OCI-LY7 (cell line): ENCODE measurements at regions not wholly inside any gene's neighbourhood (a gene's known extent, or its start where the extent isn't known, plus 50 kb on each side); places are given as distances from the start of the nearest gene placed in this dataset.

Source experiments
- BruUV-seq: library from RNA; stranded (reverse); fragments of 400-500 nt; replicated peaks from 2 replicates; lab custom pipeline; 2021; lab: Mats Ljungman, UMichigan
- CTCF ChIA-PET: fragments of 300-600 bp; sonication (Branson Sonifier 250); formaldehyde crosslinking; loops from one replicate; lab custom pipeline; 2022; ENCODE audit warnings: antibody characterized with exemption; ENCODE audit not compliant: unreplicated experiment; lab: Charles Lee
- POLR2A ChIA-PET: fragments of 300-600 bp; sonication (Branson Sonifier 250); formaldehyde crosslinking; loops from one replicate; lab custom pipeline; 2022; ENCODE audit warnings: antibody characterized with exemption; lab: Charles Lee
- DNase-seq: peaks from one replicate; pipeline ENCODE4 v3.0.0-alpha.2; 2015; ENCODE audit warnings: low spot score
- H2AFZ ChIP-seq: fragments of 200-600 bp; sonication (generic), shearing (Covaris generic); 2 replicates; pipeline ENCODE4 v1.6.1; 2014; ENCODE audit warnings: mild to moderate bottlenecking, antibody characterized with exemption, low read length, moderate library complexity
- H3K27ac ChIP-seq: fragments of 200-600 bp; sonication (generic); 2 replicates; pipeline ENCODE4 v1.5.1; 2014; ENCODE audit warnings: mixed run types, low read depth, mild to moderate bottlenecking, moderate library complexity, low read length, inconsistent platforms; ENCODE audit not compliant: poor library complexity, severe bottlenecking
- H3K36me3 ChIP-seq: fragments of 200-600 bp; sonication (generic); 2 replicates; pipeline ENCODE4 v1.6.1; 2014; ENCODE audit warnings: mild to moderate bottlenecking, antibody characterized with exemption, low read length, moderate library complexity, mixed read lengths; ENCODE audit not compliant: insufficient read depth
- H3K4me1 ChIP-seq: fragments of 200-600 bp; sonication (generic); 2 replicates; pipeline ENCODE4 v1.5.1; 2014; ENCODE audit warnings: mild to moderate bottlenecking, low read length; ENCODE audit not compliant: insufficient read depth, poor library complexity, severe bottlenecking
- H3K4me2 ChIP-seq: fragments of 200-600 bp; sonication (generic); 2 replicates; pipeline ENCODE4 v1.6.1; 2014; ENCODE audit warnings: mild to moderate bottlenecking, low read length
- H3K4me3 ChIP-seq: fragments of 200-600 bp; sonication (generic); 2 replicates; pipeline ENCODE4 v1.5.1; 2014; ENCODE audit warnings: mild to moderate bottlenecking, low read depth, low read length; ENCODE audit not compliant: poor library complexity, severe bottlenecking
- H3K79me2 ChIP-seq: fragments of 200-600 bp; sonication (generic); 2 replicates; pipeline ENCODE4 v1.6.1; 2016; ENCODE audit warnings: low read depth, mild to moderate bottlenecking, low read length, moderate library complexity, mixed read lengths; ENCODE audit not compliant: insufficient read depth
- H3K9me2 ChIP-seq: fragments of 200-600 bp; sonication (generic); 2 replicates; pipeline ENCODE4 v1.6.1; 2016; ENCODE audit warnings: mild to moderate bottlenecking, low read length, mixed read lengths; ENCODE audit not compliant: insufficient read depth
- H3K9me3 ChIP-seq: fragments of 200-600 bp; sonication (generic); 2 replicates; pipeline ENCODE4 v1.6.1; 2014; ENCODE audit warnings: mild to moderate bottlenecking, mixed run types, low read length, mixed read lengths
- H4K20me1 ChIP-seq: fragments of 200-600 bp; sonication (generic); 2 replicates; pipeline ENCODE4 v1.6.1; 2014; ENCODE audit warnings: mild to moderate bottlenecking, antibody characterized with exemption, low read length, moderate library complexity, mixed read lengths; ENCODE audit not compliant: insufficient read depth
- EZH2phosphoT487 ChIP-seq: fragments of 200-600 bp; sonication (generic); IDR thresholded peaks from 2 replicates; pipeline ENCODE4 v1.6.1; 2018; ENCODE audit warnings: low read depth, borderline replicate concordance, mild to moderate bottlenecking, mixed run types, antibody characterized with exemption, low read length, moderate library complexity, mixed read lengths
- intact Hi-C: fragments of 100-400 bp; cut with micrococcal nuclease; formaldehyde crosslinking; loops from one replicate; pipeline ENCODE4 v1.10.0; 2022; ENCODE audit not compliant: unreplicated experiment
- TF ChIP-seq, protein P1 (sequence below): fragments of 200-600 bp; sonication (generic); conservative IDR thresholded peaks from 2 replicates; pipeline ENCODE4 v1.5.1; 2014; ENCODE audit warnings: mild to moderate bottlenecking, antibody characterized with exemption, low read length, moderate library complexity, mixed read lengths

DNA sequence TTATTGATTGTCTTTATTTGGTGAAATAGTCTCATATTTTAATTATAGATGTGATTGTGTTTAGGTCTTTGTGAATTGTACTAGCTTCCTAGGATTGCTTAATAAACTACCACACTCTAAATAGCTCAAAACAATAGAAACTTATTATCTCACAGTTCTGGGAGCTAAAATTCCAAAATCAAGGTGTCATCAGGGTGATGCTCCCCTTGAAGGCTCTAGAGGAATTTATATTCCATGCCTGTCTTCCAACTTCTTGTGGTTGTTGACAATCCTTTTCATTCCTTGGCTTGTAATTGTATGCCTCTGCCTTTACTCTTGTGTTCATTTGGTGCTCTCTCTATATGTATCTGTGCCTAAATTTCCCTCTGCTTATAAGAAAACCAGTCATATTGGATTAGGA lies 155.3 kb upstream of the AKR1E2 start:
- ChIA-PET POLR2A (interaction anchor here (0.6 kb wide), 1 partner anchor 11 kb away, joined by 3 read pairs; no protein-coding TSS in a partner anchor), CTCF (no interaction called here)
- no peaks in the 10 kb centered on the region for H3K9me2 ChIP-seq
- no peak overlapping the region for H2AFZ ChIP-seq
- no peak for TF ChIP-seq EZH2phosphoT487
- TF ChIP-seq, protein P1, sequence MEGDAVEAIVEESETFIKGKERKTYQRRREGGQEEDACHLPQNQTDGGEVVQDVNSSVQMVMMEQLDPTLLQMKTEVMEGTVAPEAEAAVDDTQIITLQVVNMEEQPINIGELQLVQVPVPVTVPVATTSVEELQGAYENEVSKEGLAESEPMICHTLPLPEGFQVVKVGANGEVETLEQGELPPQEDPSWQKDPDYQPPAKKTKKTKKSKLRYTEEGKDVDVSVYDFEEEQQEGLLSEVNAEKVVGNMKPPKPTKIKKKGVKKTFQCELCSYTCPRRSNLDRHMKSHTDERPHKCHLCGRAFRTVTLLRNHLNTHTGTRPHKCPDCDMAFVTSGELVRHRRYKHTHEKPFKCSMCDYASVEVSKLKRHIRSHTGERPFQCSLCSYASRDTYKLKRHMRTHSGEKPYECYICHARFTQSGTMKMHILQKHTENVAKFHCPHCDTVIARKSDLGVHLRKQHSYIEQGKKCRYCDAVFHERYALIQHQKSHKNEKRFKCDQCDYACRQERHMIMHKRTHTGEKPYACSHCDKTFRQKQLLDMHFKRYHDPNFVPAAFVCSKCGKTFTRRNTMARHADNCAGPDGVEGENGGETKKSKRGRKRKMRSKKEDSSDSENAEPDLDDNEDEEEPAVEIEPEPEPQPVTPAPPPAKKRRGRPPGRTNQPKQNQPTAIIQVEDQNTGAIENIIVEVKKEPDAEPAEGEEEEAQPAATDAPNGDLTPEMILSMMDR, result no peak
- no peak for DNase-seq
- no peak overlapping the region for H3K4me2 ChIP-seq
- no peaks in the 10 kb centered on the region for H3K79me2 ChIP-seq
- H3K27ac ChIP-seq, result no peak overlapping the region
- no peaks in the 10 kb centered on the region for H4K20me1 ChIP-seq
- intact Hi-C loops, result no loop called here
- no peaks in the 10 kb centered on the region for H3K4me1 ChIP-seq
- H3K4me3 ChIP-seq, result no peak overlapping the region
- BruUV-seq, result no TSS peak
- no peaks in the 10 kb centered on the region for H3K36me3 ChIP-seq
- H3K9me3 ChIP-seq, result no peaks in the 10 kb centered on the region

DNA sequence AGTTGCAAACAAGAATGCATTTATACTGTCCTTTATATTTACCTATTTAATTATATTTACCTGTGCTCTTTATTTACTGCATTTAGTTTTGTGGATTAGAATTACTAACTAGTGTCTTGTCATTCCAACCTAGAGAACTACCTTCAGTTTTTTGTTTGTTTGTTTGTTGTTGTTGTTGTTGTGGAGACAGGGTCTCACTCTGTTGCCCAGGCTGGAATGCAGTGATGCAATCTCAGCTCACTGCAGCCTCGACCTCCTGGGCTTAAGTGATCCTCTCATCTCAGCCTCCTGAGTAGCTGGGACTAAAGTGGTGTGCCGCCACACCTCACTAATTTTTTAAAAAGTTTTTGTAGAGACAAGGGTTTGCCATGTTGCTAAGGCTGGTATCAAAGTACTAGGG lies 156.4 kb upstream of the AKR1E2 start:
- Histone ChIP-seq H3K4me1 (no peaks in the 10 kb centered on the region), H3K4me3 (no peak overlapping the region), H3K36me3 (no peaks in the 10 kb centered on the region), H3K4me2 (no peak overlapping the region), H2AFZ (no peak overlapping the region), H3K79me2 (no peaks in the 10 kb centered on the region), H3K9me2 (no peaks in the 10 kb centered on the region), H3K9me3 (no peaks in the 10 kb centered on the region), H4K20me1 (no peaks in the 10 kb centered on the region), H3K27ac (no peak overlapping the region)
- ChIA-PET POLR2A (no interaction called here), CTCF (no interaction called here)
- no TSS peak for BruUV-seq
- intact Hi-C loops, result no loop called here
- DNase-seq, result no peak
- TF ChIP-seq, protein P1, result no peak
- no peak for TF ChIP-seq EZH2phosphoT487

DNA sequence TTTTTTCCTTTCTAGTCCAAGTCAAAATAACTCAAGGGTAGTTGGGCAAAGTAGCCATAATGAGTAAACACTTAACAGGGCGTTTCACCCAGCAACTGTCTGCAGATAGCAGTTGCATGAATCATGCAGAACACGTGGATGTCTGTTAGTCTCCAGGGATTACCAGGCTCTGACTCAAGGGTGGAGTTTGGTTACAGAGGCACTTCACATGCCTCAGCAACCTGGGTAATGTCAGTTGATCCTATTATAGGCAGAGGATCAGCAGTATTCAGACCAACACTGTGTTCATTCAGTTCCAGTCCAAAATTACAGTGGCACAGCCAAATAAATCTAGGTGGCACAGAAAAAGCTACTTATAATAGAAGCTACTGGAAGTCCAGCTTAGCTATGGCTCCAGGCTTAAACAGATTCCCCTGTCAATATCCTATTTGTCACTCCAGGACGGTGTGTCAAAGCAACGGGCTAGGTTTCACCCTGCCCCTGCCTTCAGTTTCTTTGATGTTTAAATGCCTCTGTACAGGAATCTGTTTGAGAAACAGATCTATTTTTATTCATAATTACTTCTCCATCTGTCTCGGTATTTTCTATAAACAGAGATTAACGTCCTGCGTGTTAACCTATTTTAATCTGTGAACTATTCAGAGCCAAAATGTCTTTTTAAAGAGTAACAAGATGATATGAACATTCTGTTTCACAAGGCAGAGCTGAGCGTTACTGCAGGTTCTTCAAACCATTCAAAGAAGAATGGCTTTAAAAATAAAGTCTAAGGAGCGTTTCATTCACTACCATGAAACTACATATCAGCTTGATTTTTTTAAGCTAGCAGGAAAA lies 162.6 kb upstream of the AKR1E2 start:
- intact Hi-C loops, result no loop called here
- no peak overlapping the region for H3K4me3 ChIP-seq
- H3K9me2 ChIP-seq, result no peaks in the 10 kb centered on the region
- no peaks in the 10 kb centered on the region for H3K4me1 ChIP-seq
- no peak for TF ChIP-seq EZH2phosphoT487
- TF ChIP-seq, protein P1, result no peak
- no peaks in the 10 kb centered on the region for H3K36me3 ChIP-seq
- no TSS peak for BruUV-seq
- no peak overlapping the region for H3K27ac ChIP-seq
- no peaks in the 10 kb centered on the region for H3K79me2 ChIP-seq
- no peak overlapping the region for H3K4me2 ChIP-seq
- H3K9me3 ChIP-seq, result no peaks in the 10 kb centered on the region
- DNase-seq, result peak; percentile 3
- H2AFZ ChIP-seq, result no peak overlapping the region
- POLR2A ChIA-PET, result interaction anchor here (0.7 to 1.8 kb wide), 2 partner anchors 11 to 1171 kb away, joined by 3 to 4 read pairs; no protein-coding TSS in a partner anchor
- H4K20me1 ChIP-seq, result no peaks in the 10 kb centered on the region
- CTCF ChIA-PET, result no interaction called here
